Common myeloid progenitor, CD34-positive (primary cell): ENCODE measurements at regions not wholly inside any gene's neighbourhood (a gene's known extent, or its start where the extent isn't known, plus 50 kb on each side); places are given as distances from the start of the nearest gene placed in this dataset.

Experiments
- CTCF ChIA-PET: fragments of 350-600 bp; sonication (Branson Sonifier 250); formaldehyde crosslinking; loops from one replicate; lab custom pipeline; 2021; ENCODE audit warnings: antibody characterized with exemption; lab: Charles Lee
- POLR2A ChIA-PET: fragments of 350-600 bp; sonication (Branson Sonifier 250); formaldehyde crosslinking; loops from one replicate; lab custom pipeline; 2021; ENCODE audit warnings: antibody characterized with exemption; lab: Charles Lee
- DNase-seq, 3 donors: peaks; one replicate each; pipeline versions ENCODE4 v3.0.0 to v3.0.0-alpha.2; 2013
- H3K27ac ChIP-seq, 2 experiments: 1 replicate in 1 of 2; 2 replicates in 1 of 2; pipeline ENCODE4 v1.7.0; 2013; ENCODE audit warnings: inconsistent platforms in 2 of 2, low read length in 2 of 2, mild to moderate bottlenecking in 2 of 2, low read depth in 1 of 2, moderate library complexity in 1 of 2; ENCODE audit not compliant: severe bottlenecking in 2 of 2, insufficient read depth in 1 of 2, poor library complexity in 1 of 2
- H3K27me3 ChIP-seq, 5 experiments: replicated peaks in 2 of 5; 1 replicate in 3 of 5; 2 replicates in 2 of 5; pipeline versions ENCODE4 v1.6.1 to v1.7.0; 2013; ENCODE audit warnings: low read length in 4 of 5, mild to moderate bottlenecking in 2 of 5, moderate library complexity in 2 of 5, inconsistent platforms in 1 of 5; ENCODE audit not compliant: insufficient read depth in 5 of 5, control insufficient read depth in 4 of 5
- H3K36me3 ChIP-seq, 4 experiments: 1 replicate in 2 of 4; 2 replicates in 2 of 4; pipeline versions ENCODE4 v1.6.1 to v1.7.0; 2013; ENCODE audit warnings: low read length in 3 of 4, control low read depth in 1 of 4, mild to moderate bottlenecking in 1 of 4; ENCODE audit not compliant: control insufficient read depth in 4 of 4, insufficient read depth in 4 of 4
- H3K4me1 ChIP-seq, 4 experiments: 1 replicate in 3 of 4; 2 replicates in 1 of 4; pipeline versions ENCODE4 v1.6.1 to v1.7.1; 2013; ENCODE audit warnings: low read length in 3 of 4, mild to moderate bottlenecking in 3 of 4, control low read depth in 1 of 4, inconsistent platforms in 1 of 4, moderate library complexity in 1 of 4; ENCODE audit not compliant: control insufficient read depth in 4 of 4, insufficient read depth in 4 of 4; ENCODE audit errors: control extremely low read depth in 1 of 4
- H3K4me3 ChIP-seq, 7 experiments: 1 replicate in 4 of 7; 2 replicates in 3 of 7; pipeline versions ENCODE4 v1.5.1 to v1.7.0; 2013; ENCODE audit warnings: mild to moderate bottlenecking in 7 of 7, low read length in 6 of 7, moderate library complexity in 6 of 7, inconsistent platforms in 2 of 7, low read depth in 2 of 7, control low read depth in 1 of 7; ENCODE audit not compliant: insufficient read depth in 4 of 7, control insufficient read depth in 1 of 7; ENCODE audit errors: extremely low read depth in 1 of 7
- H3K9me3 ChIP-seq, 5 experiments: 1 replicate in 4 of 5; 2 replicates in 1 of 5; pipeline versions ENCODE4 v1.6.1 to v1.7.1; 2013; ENCODE audit warnings: low read length in 4 of 5, mild to moderate bottlenecking in 2 of 5, inconsistent platforms in 1 of 5, low read depth in 1 of 5, moderate library complexity in 1 of 5; ENCODE audit not compliant: control insufficient read depth in 4 of 5, insufficient read depth in 2 of 5; ENCODE audit errors: control extremely low read depth in 1 of 5
- WGBS: methylation state at CpG from one replicate; pipeline ENCODE4 v1.1.5; 2013; ENCODE audit not compliant: insufficient coverage; 5-methylcytosine and 5-hydroxymethylcytosine counted together

GRCh38 chr14:98890556-98891340, 381.2 kb downstream of the BCL11B start:
- DNase-seq: no peak

GRCh38 chr14:98893675-98894074, 378.3 kb downstream of the BCL11B start:
- no peaks in the 10 kb centered on the region for H3K4me1 ChIP-seq
- no peak overlapping the region for H3K4me3 ChIP-seq
- peaks cover 0 to 5% (median 0%) of the 10 kb centered on the region in 5 experiments for H3K9me3 ChIP-seq
- ChIA-PET POLR2A (no interaction called here), CTCF (no interaction called here)
- no peak for DNase-seq
- peaks cover 0 to 1% (median 0%) of the 10 kb centered on the region in 5 experiments for H3K27me3 ChIP-seq
- no peak overlapping the region for H3K27ac ChIP-seq
- H3K36me3 ChIP-seq: no peaks in the 10 kb centered on the region

More at GRCh38 chr14:98890556-98891340, 381.2 kb downstream of the BCL11B start:
- no peak overlapping the region for H3K4me3 ChIP-seq
- H3K27me3 ChIP-seq: peaks cover 0 to 1% (median 0%) of the 10 kb centered on the region in 5 experiments
- no peaks in the 10 kb centered on the region for H3K9me3 ChIP-seq
- CTCF ChIA-PET: no interaction called here
- H3K36me3 ChIP-seq: no peaks in the 10 kb centered on the region
- no peaks in the 10 kb centered on the region for H3K4me1 ChIP-seq
- no peak overlapping the region for H3K27ac ChIP-seq
- POLR2A ChIA-PET: no interaction called here
- 78% methylated on average over 13 of the region's 13 CpGs for WGBS

GRCh38 chr14:98894600-98894999, 377.4 kb downstream of the BCL11B start:
- peaks cover 0 to 1% (median 0%) of the 10 kb centered on the region in 5 experiments for H3K27me3 ChIP-seq
- 96% methylated on average over 5 of the region's 5 CpGs for WGBS
- no peak overlapping the region for H3K4me3 ChIP-seq
- H3K9me3 ChIP-seq: peaks cover 0 to 5% (median 0%) of the 10 kb centered on the region in 5 experiments
- CTCF ChIA-PET: no interaction called here
- H3K36me3 ChIP-seq: no peaks in the 10 kb centered on the region
- no peaks in the 10 kb centered on the region for H3K4me1 ChIP-seq
- DNase-seq: no peak
- H3K27ac ChIP-seq: no peak overlapping the region
- POLR2A ChIA-PET: no interaction called here

- CTCF ChIA-PET: no interaction called here
These were observed 375.5 kb downstream of the BCL11B start for GRCh38 chr14:98896449-98896848.

GRCh38 chr14:98897605-98898309, 374.2 kb downstream of the BCL11B start:
- Histone ChIP-seq H3K4me3 (no peak overlapping the region), H3K27me3 (no peaks in the 10 kb centered on the region), H3K9me3 (peaks cover 0 to 5% (median 0%) of the 10 kb centered on the region in 5 experiments), H3K36me3 (no peaks in the 10 kb centered on the region), H3K4me1 (no peaks in the 10 kb centered on the region), H3K27ac (no peak overlapping the region)
- ChIA-PET POLR2A (no interaction called here), CTCF (no interaction called here)
- no peak for DNase-seq
- 98% methylated on average over 5 of the region's 7 CpGs for WGBS

More at GRCh38 chr14:98896449-98896848, 375.5 kb downstream of the BCL11B start:
- no peaks in the 10 kb centered on the region for H3K36me3 ChIP-seq
- H3K9me3 ChIP-seq: peaks cover 0 to 5% (median 0%) of the 10 kb centered on the region in 5 experiments
- DNase-seq: no peak
- POLR2A ChIA-PET: no interaction called here
- no peak overlapping the region for H3K4me3 ChIP-seq
- H3K4me1 ChIP-seq: no peaks in the 10 kb centered on the region
- no peak overlapping the region for H3K27ac ChIP-seq
- WGBS: 87% methylated on average over 2 of the region's 5 CpGs
- H3K27me3 ChIP-seq: peaks cover 0 to 1% (median 0%) of the 10 kb centered on the region in 5 experiments

- H3K27me3 ChIP-seq: no peaks in the 10 kb centered on the region
- 82% methylated on average over 8 of the region's 9 CpGs for WGBS
- POLR2A ChIA-PET: no interaction called here
- no peak for DNase-seq
- CTCF ChIA-PET: no interaction called here
- H3K27ac ChIP-seq: no peak overlapping the region
- H3K4me1 ChIP-seq: no peaks in the 10 kb centered on the region
- peaks cover 0 to 5% (median 0%) of the 10 kb centered on the region in 5 experiments for H3K9me3 ChIP-seq
- no peak overlapping the region for H3K4me3 ChIP-seq
- H3K36me3 ChIP-seq: no peaks in the 10 kb centered on the region
These were observed 372.6 kb downstream of the BCL11B start for GRCh38 chr14:98899441-98899840.

- ChIA-PET POLR2A (no interaction called here), CTCF (no interaction called here)
- no peaks in the 10 kb centered on the region for H3K27me3 ChIP-seq
- no peak overlapping the region for H3K4me3 ChIP-seq
- no peak overlapping the region for H3K27ac ChIP-seq
- no peaks in the 10 kb centered on the region for H3K4me1 ChIP-seq
- H3K9me3 ChIP-seq: peaks cover 0 to 5% (median 0%) of the 10 kb centered on the region in 5 experiments
- no peak for DNase-seq
- no peaks in the 10 kb centered on the region for H3K36me3 ChIP-seq
- WGBS: 96% methylated on average over 14 of the region's 15 CpGs
These were observed 371.8 kb downstream of the BCL11B start for GRCh38 chr14:98900236-98900635.
